HCT116 (cell line): ENCODE measurements at regions not wholly inside any gene's neighbourhood (a gene's known extent, or its start where the extent isn't known, plus 50 kb on each side); places are given as distances from the start of the nearest gene placed in this dataset.
"Not testable (repeated sequence)": the region's sequence is repeated elsewhere in the genome, so short reads cannot be mapped to it uniquely, and the experiment has no call there.

Experiments
- ATAC-seq: fragments of 200-7000 bp; cut with Tn5 transposase; 2 replicates; pipeline ENCODE4 v1.9.1; 2020; ENCODE audit warnings: mild to moderate bottlenecking, moderate library complexity
- BruUV-seq: library from RNA; stranded (reverse); fragments of 400-500 nt; replicated peaks from 2 replicates; lab custom pipeline; 2021; lab: Mats Ljungman, UMichigan
- CTCF ChIA-PET: fragments of 300-600 bp; sonication (Branson Sonifier 250); formaldehyde crosslinking; loops from one replicate; lab custom pipeline; 2021; ENCODE audit warnings: antibody characterized with exemption; lab: Charles Lee
- POLR2A ChIA-PET: fragments of 300-600, 350-600 bp; sonication (Branson Sonifier 250); formaldehyde crosslinking; loops from one replicate; lab custom pipeline; 2021; ENCODE audit warnings: antibody characterized with exemption; lab: Charles Lee
- RAD21 ChIA-PET, 2 experiments: fragments of 300-600 bp; sonication (Branson Sonifier 250); formaldehyde crosslinking; loops; one replicate each; lab custom pipeline; 2023; ENCODE audit warnings: low total read pairs in 2 of 2; ENCODE audit not compliant: uncharacterized antibody in 2 of 2, unreplicated experiment in 2 of 2, low non-redundant PET in 1 of 2; lab: Charles Lee
- DNase-seq: peaks from one replicate; pipeline ENCODE4 v3.0.0-alpha.2; 2010; ENCODE audit warnings: low read depth, low spot score
- H2AFZ ChIP-seq: fragments of 200-600 bp; shearing (Covaris generic), sonication (generic); 2 replicates; pipeline ENCODE4 v1.6.1; 2017; ENCODE audit warnings: low read depth, mixed run types, mixed read lengths, antibody characterized with exemption, low read length; ENCODE audit not compliant: poor library complexity, severe bottlenecking
- H3K27ac ChIP-seq: 2 replicates; pipeline ENCODE4 v1.5.1; 2012; ENCODE audit warnings: low read depth, low read length
- H3K27me3 ChIP-seq: fragments of 200-600 bp; sonication (generic); 2 replicates; pipeline ENCODE4 v1.6.1; 2016; ENCODE audit warnings: mixed run types, low read length, mixed read lengths; ENCODE audit not compliant: insufficient read depth
- H3K36me3 ChIP-seq, 2 experiments: fragments of 200-500 bp in 1 of 2; fragments of 200-600 bp in 1 of 2; sonication (Bioruptor generic) in 1 of 2; sonication (generic) in 1 of 2; 2 replicates each; pipeline versions ENCODE4 v1.5.1 to v1.6.1; 2014 to 2016; ENCODE audit warnings: low read length in 2 of 2, inconsistent platforms in 1 of 2, mixed read lengths in 1 of 2, mixed run types in 1 of 2; ENCODE audit not compliant: insufficient read depth in 2 of 2, control insufficient read depth in 1 of 2
- H3K4me1 ChIP-seq, 2 experiments: fragments of 200-600 bp in 1 of 2; sonication (generic) in 1 of 2; 2 replicates each; pipeline versions ENCODE4 v1.5.1 to v1.6.1; 2012 to 2017; ENCODE audit warnings: low read length in 2 of 2, inconsistent platforms in 1 of 2, mild to moderate bottlenecking in 1 of 2, mixed read lengths in 1 of 2, mixed run types in 1 of 2, moderate library complexity in 1 of 2; ENCODE audit not compliant: insufficient read depth in 2 of 2, control insufficient read depth in 1 of 2
- H3K4me2 ChIP-seq: fragments of 200-600 bp; sonication (generic); 2 replicates; pipeline ENCODE4 v1.6.1; 2017; ENCODE audit warnings: mixed run types, low read length, mixed read lengths
- H3K4me3 ChIP-seq, 2 experiments: fragments of 200-600 bp in 1 of 2; sonication (generic) in 1 of 2; replicated peaks in 1 of 2; 2 replicates each; pipeline ENCODE4 v1.5.1; 2011 to 2016; ENCODE audit warnings: low read length in 2 of 2, control low read depth in 1 of 2, low read depth in 1 of 2, mild to moderate bottlenecking in 1 of 2, mixed read lengths in 1 of 2, mixed run types in 1 of 2
- H3K79me2 ChIP-seq: fragments of 200-600 bp; sonication (generic); 2 replicates; pipeline ENCODE4 v1.6.1; 2017; ENCODE audit warnings: mild to moderate bottlenecking, mixed run types, low read length, moderate library complexity, mixed read lengths; ENCODE audit not compliant: insufficient read depth
- H3K9ac ChIP-seq: fragments of 200-600 bp; sonication (generic); 2 replicates; pipeline ENCODE4 v1.6.1; 2016; ENCODE audit warnings: low read length, mixed read lengths
- H3K9me2 ChIP-seq: fragments of 200-600 bp; sonication (generic), shearing (Covaris generic); 2 replicates; pipeline ENCODE4 v1.6.1; 2017; ENCODE audit warnings: mixed run types, mild to moderate bottlenecking, moderate library complexity; ENCODE audit not compliant: insufficient read depth
- H3K9me3 ChIP-seq, 2 experiments: fragments of 200-500 bp in 1 of 2; fragments of 200-600 bp in 1 of 2; sonication (Bioruptor generic) in 1 of 2; sonication (generic) in 1 of 2; 2 replicates each; pipeline ENCODE4 v1.6.1; 2014 to 2017; ENCODE audit warnings: low read length in 2 of 2, mixed read lengths in 2 of 2, inconsistent platforms in 1 of 2, low read depth in 1 of 2, mild to moderate bottlenecking in 1 of 2, mixed run types in 1 of 2, moderate library complexity in 1 of 2; ENCODE audit not compliant: control insufficient read depth in 1 of 2, insufficient read depth in 1 of 2
- H4K20me1 ChIP-seq: fragments of 200-600 bp; sonication (generic), shearing (Covaris generic); 2 replicates; pipeline ENCODE4 v1.6.1; 2017; ENCODE audit warnings: mixed run types, mild to moderate bottlenecking, moderate library complexity; ENCODE audit not compliant: insufficient read depth
- CEBPB ChIP-seq: IDR thresholded peaks from 2 replicates; pipeline ENCODE4 v1.6.1; 2012; ENCODE audit warnings: low read depth
- EGR1 ChIP-seq: IDR thresholded peaks from 2 replicates; pipeline ENCODE4 v1.6.1; 2012; ENCODE audit warnings: low read depth
- ELF1 ChIP-seq: IDR thresholded peaks from 2 replicates; pipeline ENCODE4 v1.6.1; 2012; ENCODE audit warnings: low read depth, borderline replicate concordance
- EZH2 ChIP-seq: fragments of 200-600 bp; sonication (generic); IDR thresholded peaks from 2 replicates; pipeline ENCODE4 v1.6.1; 2017; ENCODE audit warnings: antibody characterized with exemption, mixed run types
- JUND ChIP-seq: IDR thresholded peaks from 2 replicates; pipeline ENCODE4 v1.6.1; 2012
- RAD21 ChIP-seq: IDR thresholded peaks from 2 replicates; pipeline ENCODE4 v1.6.1; 2012; ENCODE audit warnings: low read depth, mild to moderate bottlenecking
- SP1 ChIP-seq: IDR thresholded peaks from 2 replicates; pipeline ENCODE4 v1.6.1; 2012; ENCODE audit warnings: low read depth
- TCF7L2 ChIP-seq: IDR thresholded peaks from 2 replicates; pipeline ENCODE4 v1.7.0; 2011; ENCODE audit warnings: borderline replicate concordance, inconsistent platforms; ENCODE audit not compliant: insufficient read depth, insufficient read length; ENCODE audit errors: extremely low read depth
- YY1 ChIP-seq: IDR thresholded peaks from 2 replicates; pipeline ENCODE4 v1.6.1; 2011; ENCODE audit warnings: low read length, low read depth, moderate library complexity, mild to moderate bottlenecking; ENCODE audit not compliant: insufficient replicate concordance; ENCODE audit errors: extremely low read depth
- ZFX ChIP-seq: fragments of 450-650 bp; IDR thresholded peaks from 2 replicates; pipeline ENCODE4 v1.6.1; 2017
- ZNF274 ChIP-seq: fragments of 200-500 bp; sonication (Bioruptor generic); IDR thresholded peaks from 2 replicates; pipeline ENCODE4 v1.6.1; 2014; ENCODE audit warnings: mild to moderate bottlenecking, low read depth, low read length, inconsistent platforms
- intact Hi-C: fragments of 100-400 bp; cut with micrococcal nuclease; formaldehyde crosslinking; loops from 2 replicates; pipeline ENCODE4 v1.10.0; 2022
- TF ChIP-seq, protein P1 (sequence below): IDR thresholded peaks from 2 replicates; pipeline ENCODE4 v1.6.1; 2011; ENCODE audit warnings: mild to moderate bottlenecking, low read length, moderate library complexity; ENCODE audit not compliant: insufficient replicate concordance; ENCODE audit errors: extremely low read depth
- TF ChIP-seq, protein P2 (sequence below), 3 experiments: fragments of 200-600 bp in 1 of 3; sonication (generic) in 1 of 3; IDR thresholded peaks in 2 of 3; conservative IDR thresholded peaks in 1 of 3; 2 replicates each; pipeline ENCODE4 v1.5.1; 2012 to 2017; ENCODE audit warnings: low read depth in 2 of 3, low read length in 2 of 3, antibody characterized with exemption in 1 of 3, borderline replicate concordance in 1 of 3, control low read depth in 1 of 3, mild to moderate bottlenecking in 1 of 3, mixed read lengths in 1 of 3, mixed run types in 1 of 3, moderate library complexity in 1 of 3; ENCODE audit not compliant: insufficient read depth in 1 of 3
- TF ChIP-seq, protein P3 (sequence below): IDR thresholded peaks from 2 replicates; pipeline ENCODE4 v1.6.1; 2012

DNA sequence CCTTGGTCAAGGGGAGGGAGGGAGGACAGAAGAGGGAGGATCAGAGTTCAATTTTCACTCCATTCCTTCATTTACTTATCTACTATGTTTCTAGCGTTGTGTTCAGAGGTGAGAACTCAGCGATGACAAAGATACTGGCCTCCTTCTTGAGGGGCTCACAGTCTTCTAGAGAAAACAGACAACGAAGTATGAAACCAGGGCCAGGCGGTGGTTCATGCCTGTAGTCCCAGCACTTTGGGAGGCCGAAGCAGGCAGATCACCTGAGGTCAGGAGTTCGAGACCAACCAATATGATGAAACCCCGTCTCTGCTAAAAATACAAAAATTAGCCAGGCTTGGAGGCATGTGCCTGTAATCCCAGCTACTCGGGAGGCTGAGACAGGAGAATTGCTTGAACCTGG, 277.4 kb downstream of the MYCN start:
- H2AFZ ChIP-seq, H3K27ac ChIP-seq, H3K4me1 ChIP-seq, H3K79me2 ChIP-seq, H3K36me3 ChIP-seq, ATAC-seq, H3K4me2 ChIP-seq, H3K9me3 ChIP-seq, DNase-seq, H3K27me3 ChIP-seq, RAD21 ChIA-PET, H3K9me2 ChIP-seq, H3K4me3 ChIP-seq, H3K9ac ChIP-seq, BruUV-seq, POLR2A ChIA-PET, H4K20me1 ChIP-seq: not testable (repeated sequence)
- intact Hi-C loops = loop anchor here (1.0 to 2.0 kb wide), 2 partner anchors 278 to 581 kb away; no protein-coding TSS in a partner anchor
- CTCF ChIA-PET = interaction anchor here (0.7 to 1.0 kb wide), 2 partner anchors 278 to 292 kb away, joined by 3 to 5 read pairs; no protein-coding TSS in a partner anchor

DNA sequence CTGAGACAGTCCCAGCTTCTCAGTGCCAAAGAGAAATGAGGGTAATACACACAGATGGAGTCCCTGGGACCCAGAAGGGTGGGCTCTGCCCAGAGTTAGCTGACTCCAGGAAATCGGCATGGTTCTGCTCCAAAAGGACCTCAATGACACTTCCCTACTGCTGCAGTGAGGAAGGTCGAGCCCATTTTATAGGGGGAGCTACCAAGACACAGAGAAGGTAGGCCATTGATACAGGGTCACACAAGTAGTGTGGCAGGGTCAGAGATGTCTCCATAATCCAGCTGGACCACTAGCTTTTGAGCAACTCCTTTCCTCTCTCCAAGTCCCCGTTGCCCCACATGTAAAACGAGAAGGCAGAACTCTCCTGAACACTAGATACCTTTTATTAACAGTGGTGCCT, 276.9 kb downstream of the MYCN start:
- Histone ChIP-seq H3K4me2 (no peak overlapping the region), H3K4me1 (no peaks in the 10 kb centered on the region), H4K20me1 (no peaks in the 10 kb centered on the region), H3K4me3 (no peak overlapping the region), H3K9me2 (no peaks in the 10 kb centered on the region), H3K9me3 (no peaks in the 10 kb centered on the region), H3K27ac (no peak overlapping the region), H3K27me3 (peaks cover under 1% of the 10 kb centered on the region), H2AFZ (no peak overlapping the region), H3K79me2 (no peaks in the 10 kb centered on the region), H3K36me3 (no peaks in the 10 kb centered on the region), H3K9ac (no peak overlapping the region)
- ChIA-PET POLR2A (no interaction called here), CTCF (no interaction called here), RAD21 (no interaction called here)
- intact Hi-C loops = no loop called here
- DNase-seq (no peak), ATAC-seq (no peak)
- BruUV-seq = no TSS peak
- no peak for TF ChIP-seq SP1
- TF ChIP-seq ZNF274 = no peak
- TF ChIP-seq, protein P1, sequence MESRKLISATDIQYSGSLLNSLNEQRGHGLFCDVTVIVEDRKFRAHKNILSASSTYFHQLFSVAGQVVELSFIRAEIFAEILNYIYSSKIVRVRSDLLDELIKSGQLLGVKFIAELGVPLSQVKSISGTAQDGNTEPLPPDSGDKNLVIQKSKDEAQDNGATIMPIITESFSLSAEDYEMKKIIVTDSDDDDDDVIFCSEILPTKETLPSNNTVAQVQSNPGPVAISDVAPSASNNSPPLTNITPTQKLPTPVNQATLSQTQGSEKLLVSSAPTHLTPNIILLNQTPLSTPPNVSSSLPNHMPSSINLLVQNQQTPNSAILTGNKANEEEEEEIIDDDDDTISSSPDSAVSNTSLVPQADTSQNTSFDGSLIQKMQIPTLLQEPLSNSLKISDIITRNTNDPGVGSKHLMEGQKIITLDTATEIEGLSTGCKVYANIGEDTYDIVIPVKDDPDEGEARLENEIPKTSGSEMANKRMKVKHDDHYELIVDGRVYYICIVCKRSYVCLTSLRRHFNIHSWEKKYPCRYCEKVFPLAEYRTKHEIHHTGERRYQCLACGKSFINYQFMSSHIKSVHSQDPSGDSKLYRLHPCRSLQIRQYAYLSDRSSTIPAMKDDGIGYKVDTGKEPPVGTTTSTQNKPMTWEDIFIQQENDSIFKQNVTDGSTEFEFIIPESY = no peak
- TF ChIP-seq ELF1 = no peak
- TF ChIP-seq CEBPB = no peak
- no peak for TF ChIP-seq JUND
- TF ChIP-seq, protein P2, sequence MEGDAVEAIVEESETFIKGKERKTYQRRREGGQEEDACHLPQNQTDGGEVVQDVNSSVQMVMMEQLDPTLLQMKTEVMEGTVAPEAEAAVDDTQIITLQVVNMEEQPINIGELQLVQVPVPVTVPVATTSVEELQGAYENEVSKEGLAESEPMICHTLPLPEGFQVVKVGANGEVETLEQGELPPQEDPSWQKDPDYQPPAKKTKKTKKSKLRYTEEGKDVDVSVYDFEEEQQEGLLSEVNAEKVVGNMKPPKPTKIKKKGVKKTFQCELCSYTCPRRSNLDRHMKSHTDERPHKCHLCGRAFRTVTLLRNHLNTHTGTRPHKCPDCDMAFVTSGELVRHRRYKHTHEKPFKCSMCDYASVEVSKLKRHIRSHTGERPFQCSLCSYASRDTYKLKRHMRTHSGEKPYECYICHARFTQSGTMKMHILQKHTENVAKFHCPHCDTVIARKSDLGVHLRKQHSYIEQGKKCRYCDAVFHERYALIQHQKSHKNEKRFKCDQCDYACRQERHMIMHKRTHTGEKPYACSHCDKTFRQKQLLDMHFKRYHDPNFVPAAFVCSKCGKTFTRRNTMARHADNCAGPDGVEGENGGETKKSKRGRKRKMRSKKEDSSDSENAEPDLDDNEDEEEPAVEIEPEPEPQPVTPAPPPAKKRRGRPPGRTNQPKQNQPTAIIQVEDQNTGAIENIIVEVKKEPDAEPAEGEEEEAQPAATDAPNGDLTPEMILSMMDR (IDR thresholded peaks at IDR 0.05 in 2 of 3, conservative IDR thresholded peaks at IDR 0.05 in 1 of 3; ENCODE audit: borderline replicate concordance in 1 of 3, insufficient read depth in 1 of 3, low read depth in 2 of 3, low read length in 2 of 3) = no peak
- TF ChIP-seq YY1 = no peak
- TF ChIP-seq, protein P3, sequence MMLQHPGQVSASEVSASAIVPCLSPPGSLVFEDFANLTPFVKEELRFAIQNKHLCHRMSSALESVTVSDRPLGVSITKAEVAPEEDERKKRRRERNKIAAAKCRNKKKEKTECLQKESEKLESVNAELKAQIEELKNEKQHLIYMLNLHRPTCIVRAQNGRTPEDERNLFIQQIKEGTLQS = no peak
- no peak for TF ChIP-seq ZFX
- TF ChIP-seq TCF7L2 = no peak
- TF ChIP-seq EZH2 = no peak
- TF ChIP-seq EGR1 = no peak
- TF ChIP-seq RAD21 = no peak
